HG03469 (cell line): ENCODE measurements at regions not wholly inside any gene's neighbourhood (a gene's known extent, or its start where the extent isn't known, plus 50 kb on each side); places are given as distances from the start of the nearest gene placed in this dataset.

Source experiments
- ATAC-seq: cut with Tn5 transposase; IDR thresholded peaks from one replicate; pipeline ENCODE4 v1.9.1; 2021; ENCODE audit warnings: mild to moderate bottlenecking, moderate library complexity, moderate number of reproducible peaks; ENCODE audit not compliant: unreplicated experiment

DNA sequence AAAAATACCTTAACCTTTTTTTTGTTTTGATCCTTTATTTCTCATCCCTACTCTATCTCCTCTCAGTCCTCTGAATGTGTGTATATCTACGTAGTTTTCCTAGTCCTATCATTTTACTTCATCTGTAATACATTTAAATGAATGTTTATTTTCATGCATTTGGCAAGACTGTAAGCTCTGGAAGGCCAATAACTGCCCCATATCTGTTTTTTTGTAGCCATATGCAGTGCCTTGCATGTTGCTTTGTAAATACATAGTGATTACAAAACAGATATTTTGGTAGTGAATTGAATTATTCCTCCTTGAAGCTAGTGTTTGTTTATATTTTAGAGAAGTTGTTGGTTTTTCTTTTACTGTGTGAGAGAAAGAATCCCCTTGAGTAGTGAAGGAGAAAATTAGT, 450.2 kb downstream of the PCDH18 start:
- no peak for ATAC-seq

DNA sequence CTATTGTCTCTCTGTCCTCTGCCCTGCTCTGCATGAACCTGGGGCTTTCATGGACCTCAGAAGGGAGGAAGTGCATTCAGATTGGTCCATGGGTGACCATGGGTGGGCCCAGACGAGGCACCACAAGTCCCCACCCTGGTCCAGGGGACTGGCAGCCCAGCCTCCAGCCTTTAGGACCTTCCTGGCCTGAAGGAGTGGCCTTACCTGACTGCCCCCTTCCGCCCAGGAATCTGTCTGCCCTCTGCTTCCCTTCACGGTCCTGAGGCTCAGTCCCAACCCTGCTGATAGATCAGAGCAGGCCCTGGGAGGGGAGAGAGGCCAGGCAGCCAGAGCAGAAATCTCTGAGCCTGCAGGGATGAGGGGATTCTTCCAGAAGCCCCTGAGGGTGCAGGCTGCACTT, 455.4 kb downstream of the PCDH18 start:
- no peak for ATAC-seq

DNA sequence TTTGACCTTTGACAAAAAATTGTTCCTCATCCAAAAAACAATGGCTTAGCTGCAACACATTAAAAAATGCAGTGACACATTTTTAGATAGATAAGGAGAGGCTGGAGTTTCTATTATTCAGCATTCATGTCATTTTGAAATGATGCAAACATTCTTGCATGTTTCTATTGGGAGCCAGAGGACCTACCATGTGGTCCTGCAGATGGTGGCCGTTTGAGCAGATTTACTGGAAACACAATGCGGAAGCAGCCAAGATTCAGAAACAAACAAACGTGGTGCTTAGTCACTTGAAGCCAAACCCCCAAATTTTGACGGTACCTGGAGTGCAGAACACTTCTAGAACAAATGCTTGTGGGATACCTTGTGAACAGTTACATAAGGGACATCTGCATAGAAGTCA, 456.7 kb downstream of the PCDH18 start:
- ATAC-seq, result no peak

DNA sequence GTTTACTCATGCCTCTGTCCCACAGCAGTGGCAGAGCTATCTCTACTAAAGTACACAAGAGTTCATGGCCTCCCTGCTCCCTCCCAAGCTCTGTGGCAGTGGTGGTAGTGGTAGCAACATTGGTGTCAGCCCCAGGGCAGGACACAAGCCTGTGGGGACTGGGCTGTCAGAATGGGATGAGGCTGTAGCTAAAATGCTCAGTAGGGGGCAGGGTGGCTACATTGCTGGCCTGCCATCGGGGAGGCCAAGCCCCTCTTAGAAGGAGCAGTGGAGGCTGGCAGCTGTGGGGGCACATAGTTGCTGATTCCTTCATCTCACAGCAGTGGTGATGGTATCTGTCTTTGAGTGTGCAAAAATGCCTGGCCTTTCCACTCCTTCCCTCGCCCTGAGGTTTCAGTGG, 461.7 kb downstream of the PCDH18 start:
- ATAC-seq, result no peak

DNA sequence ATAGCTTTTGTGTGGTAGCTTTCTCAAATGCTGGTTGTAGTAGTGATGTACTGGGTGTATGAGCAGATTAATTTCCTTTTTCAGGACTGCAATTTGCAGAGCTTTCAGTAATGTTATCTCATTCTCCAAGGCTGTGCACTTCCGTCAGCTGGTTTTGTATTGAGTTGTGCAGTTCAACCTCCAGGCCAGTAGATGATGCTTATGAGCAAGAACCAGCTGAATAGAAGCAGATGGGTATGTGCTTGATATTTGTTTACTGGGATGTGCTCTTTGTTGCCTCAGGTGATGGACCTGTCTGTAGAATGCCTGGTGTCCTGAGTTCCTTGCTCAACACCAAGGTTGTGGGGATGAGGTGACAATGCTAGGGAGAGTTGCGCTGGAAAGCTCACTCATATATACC, 462.8 kb downstream of the PCDH18 start:
- no peak for ATAC-seq

DNA sequence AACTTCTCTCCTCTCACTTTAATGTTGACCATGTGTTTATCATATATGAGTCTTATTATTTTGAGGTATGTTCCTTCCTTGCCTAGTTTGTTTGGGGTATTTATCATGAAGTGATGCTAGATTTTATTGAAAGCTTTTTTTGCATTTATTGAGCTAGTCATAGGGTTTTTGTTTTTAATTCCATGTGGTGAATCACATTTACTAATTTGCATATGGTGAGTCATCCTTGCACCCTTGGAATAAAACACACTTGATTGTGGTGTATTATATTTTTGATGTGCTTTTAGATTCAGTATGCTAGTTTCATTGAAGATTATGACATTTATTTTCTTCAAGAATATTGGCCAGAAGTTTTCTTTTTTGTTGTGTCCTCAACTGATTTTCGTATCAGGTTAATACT, 464.6 kb downstream of the PCDH18 start:
- ATAC-seq, result no peak

DNA sequence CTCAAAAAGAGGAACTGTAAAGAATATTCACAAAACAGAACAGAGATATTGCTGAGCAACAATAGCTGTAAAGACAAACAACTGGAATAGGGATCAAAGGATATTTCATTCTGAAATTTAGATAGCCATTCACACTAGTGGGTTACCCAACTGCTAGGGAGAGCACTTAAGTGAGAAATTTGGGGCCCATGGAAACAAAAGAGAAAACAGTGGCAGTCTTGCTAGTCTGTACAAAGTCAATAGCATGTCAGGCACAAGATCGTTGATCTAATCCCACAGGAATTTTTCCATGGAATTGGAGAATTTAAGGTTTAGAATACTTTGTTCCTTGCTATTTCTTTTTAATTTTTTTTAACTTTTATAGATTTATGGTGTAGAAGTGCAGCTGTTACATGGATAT, 467.0 kb downstream of the PCDH18 start:
- no peak for ATAC-seq

DNA sequence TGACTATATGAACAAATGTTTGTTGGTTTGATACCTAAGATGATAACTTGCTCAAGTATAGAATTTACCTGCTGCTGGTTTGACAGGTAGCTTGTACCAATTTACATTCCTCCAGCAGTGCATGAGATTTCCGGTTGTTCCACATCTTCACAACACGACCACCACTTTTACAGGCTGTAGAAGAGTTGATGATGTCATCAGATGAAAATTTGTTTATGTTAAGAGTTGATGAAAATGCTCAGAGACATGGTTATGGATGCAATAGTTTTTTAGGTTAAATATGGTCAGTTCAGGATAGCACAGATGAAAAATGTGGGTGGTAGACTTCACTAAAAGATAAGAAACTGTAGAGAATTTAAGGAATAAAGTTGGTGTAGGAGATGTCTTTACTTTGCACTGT, 468.3 kb downstream of the PCDH18 start:
- no peak for ATAC-seq

DNA sequence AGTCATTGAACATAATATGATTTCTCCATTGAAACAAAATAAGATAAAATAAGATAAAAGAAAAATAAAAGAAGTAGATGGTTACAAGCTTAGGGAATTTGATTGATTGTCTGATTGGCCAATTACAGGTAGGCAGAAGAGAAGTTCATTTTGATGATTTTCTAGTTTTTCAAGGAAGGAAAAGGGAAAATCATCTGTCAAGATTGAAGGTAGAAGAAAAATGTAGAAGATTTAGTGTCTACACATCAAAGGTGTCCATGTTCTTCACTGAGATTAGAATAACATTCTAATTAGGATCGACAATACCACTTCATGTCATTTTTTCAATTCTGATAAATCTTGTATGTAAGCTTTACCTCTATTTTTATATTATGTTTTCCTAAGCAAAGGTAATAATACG, 489.1 kb downstream of the PCDH18 start:
- no peak for ATAC-seq

DNA sequence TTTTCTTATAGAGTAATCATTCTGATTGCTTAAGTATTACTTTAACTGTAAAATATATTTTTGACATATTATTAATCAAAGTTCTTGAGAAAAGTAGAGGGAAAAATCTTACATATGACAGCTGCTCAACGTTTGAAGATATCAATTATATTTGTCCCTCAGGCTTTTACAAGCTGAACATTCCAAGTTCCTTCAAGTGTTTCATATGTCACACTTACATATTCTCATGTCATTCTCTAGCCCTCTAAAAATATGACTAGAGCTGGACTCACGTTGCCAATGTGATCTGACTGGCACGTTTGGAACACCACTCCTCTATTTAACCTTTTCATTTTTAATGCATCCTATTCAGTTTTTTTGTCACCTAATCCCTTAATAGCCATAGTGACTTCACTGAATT, 492.9 kb downstream of the PCDH18 start:
- no peak for ATAC-seq

DNA sequence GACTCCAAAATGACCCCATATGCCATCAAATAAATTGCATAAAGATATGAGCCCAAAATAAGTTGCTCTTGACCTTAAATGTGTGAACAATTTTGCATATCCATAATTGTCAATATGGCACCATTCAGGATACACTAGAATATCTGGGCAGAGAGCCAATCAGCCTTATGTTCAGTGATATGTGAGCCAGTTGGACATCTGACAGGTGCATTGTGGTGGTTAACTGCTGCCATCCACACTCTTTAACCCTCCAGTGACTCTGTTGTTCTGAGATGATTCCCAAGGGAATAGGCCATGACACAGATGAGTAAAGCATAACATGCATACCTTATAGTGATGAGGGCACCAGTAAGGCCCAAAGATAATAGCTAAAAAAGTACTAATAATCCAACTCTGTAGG, 500.1 kb downstream of the PCDH18 start:
- ATAC-seq, result no peak

DNA sequence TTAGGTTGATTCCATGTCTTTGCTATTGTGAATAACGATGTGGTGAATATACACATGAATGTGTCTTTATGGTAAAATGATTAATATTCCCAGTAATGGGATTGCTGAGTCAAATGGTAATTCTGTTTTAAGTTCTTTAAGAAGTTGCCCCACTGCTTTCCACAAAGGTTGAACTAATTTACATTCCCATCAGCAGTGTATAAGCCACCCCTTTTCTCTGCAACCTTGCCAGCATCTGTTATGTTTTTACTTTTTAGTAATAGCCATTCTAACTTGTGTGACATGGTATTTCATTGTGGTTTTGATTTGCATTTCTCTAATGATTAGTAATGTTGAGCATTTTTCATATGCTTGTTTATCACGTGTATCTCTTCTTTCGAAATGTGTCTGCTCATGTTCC, 503.3 kb downstream of the PCDH18 start:
- no peak for ATAC-seq

DNA sequence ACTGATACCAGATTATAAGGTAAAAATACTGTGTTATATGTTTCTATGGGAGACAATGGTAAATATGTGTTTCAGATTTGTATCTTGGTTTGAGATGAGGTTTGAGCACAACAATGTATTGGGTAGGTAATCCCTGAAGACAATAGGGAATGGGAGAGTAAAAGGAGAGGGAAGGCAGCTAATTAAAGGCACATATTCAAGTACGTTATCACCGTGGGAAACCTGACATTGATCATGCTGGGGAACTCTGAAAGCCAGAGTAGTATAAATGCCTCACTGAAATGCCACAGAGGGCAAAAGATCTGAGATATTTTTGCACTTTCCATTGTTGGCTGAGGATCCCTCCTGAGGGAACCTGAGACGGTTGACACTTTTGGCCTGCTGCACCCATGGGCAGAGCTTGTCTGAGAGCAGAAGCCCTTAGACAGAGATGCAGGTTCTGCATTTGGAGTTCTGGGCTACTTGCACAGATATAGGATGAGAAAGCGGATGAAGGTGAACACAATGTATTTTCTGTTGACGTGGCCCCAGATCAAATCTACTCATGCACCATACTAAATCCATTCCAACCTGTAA, 506.7 kb downstream of the PCDH18 start:
- ATAC-seq, result no peak

DNA sequence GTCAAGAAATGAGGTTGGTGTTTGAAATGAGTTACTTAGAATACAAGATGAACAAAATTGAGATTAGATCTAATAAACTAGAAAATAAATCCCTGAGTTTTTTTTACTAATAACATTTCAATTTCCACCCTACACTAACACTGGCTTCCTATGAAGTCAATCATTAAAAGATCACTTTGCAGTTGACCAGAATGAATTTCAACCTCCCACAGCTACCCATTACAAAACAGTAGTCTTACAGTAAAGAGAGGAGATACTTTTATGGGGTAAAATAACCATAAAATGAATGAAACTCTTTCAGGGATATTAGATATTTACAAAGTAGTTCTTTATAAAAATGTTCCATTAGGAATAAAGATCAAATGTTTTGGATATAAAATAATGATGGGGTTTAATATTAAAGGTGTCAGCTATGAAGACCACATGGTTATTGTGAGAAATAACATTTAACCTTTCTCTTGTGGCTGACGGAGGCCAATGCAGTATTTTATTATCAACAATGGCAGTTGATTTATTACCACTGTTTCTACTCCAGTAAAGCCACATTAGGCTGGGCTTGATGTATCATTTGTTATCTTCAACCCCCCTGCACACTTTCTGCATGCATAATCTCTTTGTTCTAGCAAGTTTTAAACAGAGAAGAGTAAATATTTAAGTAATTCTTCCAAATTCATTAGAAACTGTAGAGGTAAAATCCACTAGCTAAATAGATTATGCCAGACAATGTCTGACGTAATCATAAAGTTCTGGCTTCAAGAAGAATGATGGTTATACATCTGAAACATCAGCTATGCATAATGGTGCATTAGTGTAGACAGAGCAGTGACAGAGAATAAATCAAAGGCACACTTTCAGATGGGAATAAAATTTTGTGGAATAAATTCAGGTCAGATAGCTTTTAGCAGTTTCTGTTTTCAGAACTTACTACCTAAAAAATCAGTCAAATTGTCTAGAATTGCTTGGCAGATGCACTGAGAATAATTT, 516.6 kb downstream of the PCDH18 start:
- ATAC-seq, result no peak

DNA sequence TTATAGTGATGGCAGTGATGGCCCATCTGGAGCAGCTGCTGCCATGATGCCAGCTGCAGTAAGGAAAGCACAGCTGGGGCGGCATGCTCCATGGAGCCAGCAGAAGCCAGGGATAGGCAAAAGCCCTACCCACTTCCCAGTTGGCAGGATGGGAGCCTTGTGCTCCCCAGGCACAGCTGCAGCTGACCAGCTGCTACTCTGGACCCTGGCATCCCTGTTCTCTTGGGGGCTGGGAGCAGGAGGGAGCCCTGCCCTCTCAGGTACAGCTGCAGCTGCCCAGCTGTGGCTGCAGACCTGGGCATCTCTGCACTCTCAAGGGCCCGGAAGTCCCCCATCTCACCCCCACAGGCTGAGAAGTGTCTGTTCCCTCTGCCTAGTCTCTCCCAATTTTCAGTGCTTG, 531.9 kb downstream of the PCDH18 start:
- ATAC-seq, result no peak

DNA sequence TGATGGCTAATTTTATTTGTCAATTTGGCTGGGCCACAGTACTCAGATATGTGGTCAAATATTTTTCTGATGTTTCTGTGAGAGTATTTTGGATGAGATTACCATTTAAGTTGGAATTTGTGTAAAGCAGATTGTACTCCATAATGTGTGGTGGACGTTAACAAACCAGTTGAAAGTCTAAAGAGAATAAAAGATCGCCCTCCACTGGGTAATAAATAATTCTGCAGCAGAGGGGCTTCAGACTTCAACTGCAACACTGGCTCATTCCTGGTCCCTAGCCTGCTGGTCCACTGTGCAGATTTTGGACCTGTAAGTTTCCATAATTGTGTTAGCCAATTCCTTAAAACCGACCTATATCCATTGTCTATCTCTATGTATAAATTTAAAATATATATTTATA, 540.3 kb downstream of the PCDH18 start:
- ATAC-seq, result no peak

DNA sequence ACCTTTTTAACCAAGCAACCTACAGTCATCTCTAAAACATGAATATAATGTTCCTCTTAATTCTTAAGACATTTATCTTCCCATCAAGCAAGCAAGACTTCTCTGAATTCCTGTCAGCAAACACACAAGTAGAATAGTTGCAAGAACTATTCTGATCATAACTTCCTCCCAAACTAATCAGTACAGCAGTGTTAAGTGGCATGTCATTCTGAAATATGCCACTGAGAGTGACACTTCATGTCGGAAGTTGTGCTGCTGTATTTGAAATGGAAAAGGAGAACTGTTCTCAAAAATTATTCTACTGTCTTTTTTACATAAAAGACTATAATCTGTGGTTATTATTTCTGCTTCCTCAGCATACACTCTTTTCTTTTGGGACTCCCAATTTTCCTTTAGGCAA, 546.6 kb downstream of the PCDH18 start:
- no peak for ATAC-seq

DNA sequence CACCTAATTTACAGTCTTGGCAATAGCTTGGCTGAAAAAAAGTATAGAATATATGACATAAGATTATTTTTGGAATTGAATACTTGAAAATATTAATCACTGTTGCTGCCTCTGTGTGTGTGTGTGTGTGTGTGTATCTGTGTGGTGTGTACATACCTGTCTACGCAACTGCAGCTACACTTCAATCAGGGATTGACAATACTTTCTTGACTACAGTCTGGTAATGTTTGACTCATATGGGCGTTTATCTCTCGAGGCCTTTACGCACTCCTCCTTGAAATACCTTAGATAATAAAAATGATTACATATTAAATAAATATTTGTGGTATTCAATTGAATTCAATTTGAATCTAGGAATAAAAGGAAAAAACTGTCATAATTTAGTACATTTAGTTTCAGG, 565.2 kb downstream of the PCDH18 start:
- ATAC-seq, result no peak

DNA sequence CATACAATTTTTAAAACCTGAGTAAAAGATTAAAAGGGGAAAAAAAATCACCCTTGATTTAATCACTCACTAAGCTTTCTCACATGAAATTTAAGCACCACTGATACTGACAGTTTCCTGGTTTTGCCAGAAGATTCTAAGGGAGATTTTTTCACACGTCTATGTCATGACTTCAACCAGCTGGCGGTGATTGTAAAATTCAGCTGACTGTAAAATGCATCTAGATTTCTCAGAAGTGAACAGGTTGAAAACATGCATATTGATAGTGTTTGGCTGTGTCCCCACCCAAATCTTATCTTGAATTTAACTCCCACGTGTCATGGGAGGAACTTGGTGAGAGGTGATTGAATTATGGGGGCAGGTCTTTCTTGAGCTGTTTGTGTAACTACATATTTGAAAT, 566.8 kb downstream of the PCDH18 start:
- no peak for ATAC-seq

DNA sequence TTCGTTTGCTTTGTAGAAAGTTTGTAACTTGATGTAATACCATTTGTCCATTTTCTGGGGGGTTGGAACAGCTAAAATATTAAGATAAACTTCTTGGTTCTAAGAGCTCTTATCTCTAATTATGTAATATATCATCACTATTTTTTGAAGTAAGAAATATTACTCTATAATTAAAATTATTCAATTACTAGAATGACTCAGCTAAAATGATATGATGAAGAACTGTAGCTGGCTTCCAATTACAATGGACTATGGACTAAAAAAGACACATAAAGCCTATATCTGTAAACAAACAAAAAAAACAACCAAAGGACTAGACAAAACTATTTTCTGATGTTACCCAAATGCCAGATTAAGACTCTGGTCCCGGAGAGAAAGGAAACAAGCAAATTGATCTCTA, 569.4 kb downstream of the PCDH18 start:
- no peak for ATAC-seq

DNA sequence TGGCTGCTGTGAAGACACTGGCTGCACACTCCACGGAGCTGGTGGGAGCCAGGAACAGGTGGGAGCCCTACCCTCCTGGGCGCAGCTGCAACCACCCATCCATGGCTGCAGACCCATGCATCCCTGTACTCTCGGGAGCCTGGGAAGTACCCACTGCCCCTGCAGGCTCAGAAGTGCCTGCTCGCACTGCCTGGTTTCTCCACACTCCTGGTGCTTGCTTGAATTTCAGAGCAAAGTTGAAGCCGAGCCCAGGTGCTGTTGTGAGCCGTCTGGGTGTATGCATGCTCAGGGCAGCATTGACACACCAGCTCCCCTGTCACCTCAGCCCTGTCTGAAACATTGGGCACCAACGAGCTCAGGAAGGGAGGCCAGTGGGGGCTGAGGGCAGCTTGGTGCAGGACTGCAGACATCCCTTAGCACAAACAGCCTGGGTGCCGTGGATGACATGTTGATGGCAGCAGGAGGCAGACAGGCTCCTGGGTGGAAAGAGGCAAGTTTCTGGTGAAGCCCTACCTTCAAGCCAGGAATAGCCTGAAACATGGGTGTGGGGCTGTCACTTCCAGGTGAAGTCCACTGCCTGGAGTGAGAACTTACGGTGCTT, 585.9 kb downstream of the PCDH18 start:
- no peak for ATAC-seq

DNA sequence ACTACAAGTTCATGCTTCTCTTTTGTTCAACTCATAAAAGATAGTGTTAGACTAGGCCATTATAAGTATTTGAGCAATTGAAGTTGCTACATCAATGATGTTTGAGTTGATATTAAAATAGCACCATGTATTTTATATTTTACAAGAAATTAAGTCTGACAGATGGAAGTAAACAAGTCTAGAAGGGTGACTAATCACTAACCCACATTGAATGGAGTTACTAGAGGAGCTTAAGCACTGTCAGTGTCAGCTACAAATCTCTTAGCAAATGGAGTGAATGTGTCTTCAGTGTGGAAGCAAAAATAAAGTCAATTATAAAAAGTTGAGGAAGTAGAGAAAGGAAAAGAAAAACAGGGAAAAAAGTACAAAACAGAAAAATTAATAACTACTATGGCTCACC, 592.5 kb downstream of the PCDH18 start:
- ATAC-seq, result no peak
